HUDEP-2 (cell line): ENCODE measurements at regions not wholly inside any gene's neighbourhood (a gene's known extent, or its start where the extent isn't known, plus 50 kb on each side); places are given as distances from the start of the nearest gene placed in this dataset.
A peak's percentile ranks its signal among the peaks of the same experiment; 100 is the strongest.
"Not testable (repeated sequence)": the region's sequence is repeated elsewhere in the genome, so short reads cannot be mapped to it uniquely, and the experiment has no call there.

Experiments
- DNase-seq, 76 experiments: peaks; one replicate each; lab custom pipeline; 2025; ENCODE audit not compliant: unreplicated experiment in 76 of 76; lab: John Stamatoyannopoulos, UW

DNA sequence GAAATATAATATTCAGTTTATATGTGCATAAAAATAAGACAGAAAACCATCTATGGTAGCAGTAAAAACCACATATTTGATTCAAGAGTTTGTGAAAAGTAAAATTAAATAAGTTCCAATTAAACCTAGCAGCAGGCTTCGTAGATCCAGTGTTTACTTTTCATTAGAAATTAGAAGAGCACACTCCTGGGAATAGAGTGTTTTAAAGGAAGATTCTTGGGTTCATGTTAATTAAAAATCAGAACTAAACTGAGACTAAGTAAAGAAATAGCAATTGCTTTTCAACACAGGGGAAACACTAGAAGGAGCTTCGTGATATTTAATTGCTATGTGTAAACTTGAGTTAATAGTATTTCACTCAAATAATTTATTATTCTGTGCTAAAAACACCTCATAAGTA lies 1097.8 kb upstream of the CDH18 start:
- no peak for DNase-seq

DNA sequence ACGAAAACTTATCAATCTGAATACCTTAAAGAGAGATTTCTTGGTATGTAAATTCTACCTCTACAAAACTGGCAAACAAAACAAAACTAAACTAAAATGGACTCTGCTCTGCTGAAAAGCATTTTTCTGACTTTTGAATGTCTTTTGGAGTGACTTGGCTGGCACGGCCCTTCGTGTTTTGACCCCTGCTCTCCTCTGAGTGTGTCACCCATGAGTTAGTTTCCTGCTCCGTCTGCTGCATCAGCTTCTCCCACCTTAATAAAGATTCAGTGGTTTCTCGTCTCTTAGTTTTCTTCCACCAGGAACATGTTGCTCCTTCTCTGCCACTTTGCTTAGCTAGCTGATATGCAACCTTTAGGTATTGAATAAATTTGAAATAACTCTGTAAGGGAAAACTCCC lies 1084.0 kb upstream of the CDH18 start:
- DNase-seq, result no peak

- DNase-seq, result no peak
Measured at GRCh38 chr5:21071421-21071820, 1083.4 kb upstream of the CDH18 start.

GRCh38 chr5:21070858-21071257 lies 1082.9 kb upstream of the CDH18 start:
- DNase-seq, result no peak

- no peak for DNase-seq
Measured at GRCh38 chr5:21067724-21068123, 1079.7 kb upstream of the CDH18 start.

GRCh38 chr5:21063146-21063545 lies 1075.1 kb upstream of the CDH18 start:
- no peak for DNase-seq

- no peak for DNase-seq
Measured at GRCh38 chr5:21058289-21058688, 1070.3 kb upstream of the CDH18 start.

DNA sequence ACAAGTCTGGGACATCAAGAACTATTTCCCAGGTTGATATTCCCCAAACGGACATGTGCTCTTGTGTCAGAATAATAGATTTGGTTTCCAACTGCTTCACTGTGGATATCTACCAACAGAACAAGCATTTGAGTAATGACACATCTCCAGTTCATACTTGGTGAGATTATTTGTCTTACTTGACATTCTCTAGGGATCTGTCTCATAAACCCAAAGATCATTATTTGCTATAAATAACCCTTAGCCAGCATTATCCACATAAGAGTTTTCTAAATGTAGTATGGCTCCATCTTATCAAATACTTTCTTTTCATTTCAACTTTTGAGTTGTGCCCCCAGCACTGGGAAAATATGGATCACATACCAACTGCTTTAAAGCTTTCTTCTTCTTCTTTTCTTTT lies 1063.9 kb upstream of the CDH18 start:
- DNase-seq, result no peak

DNA sequence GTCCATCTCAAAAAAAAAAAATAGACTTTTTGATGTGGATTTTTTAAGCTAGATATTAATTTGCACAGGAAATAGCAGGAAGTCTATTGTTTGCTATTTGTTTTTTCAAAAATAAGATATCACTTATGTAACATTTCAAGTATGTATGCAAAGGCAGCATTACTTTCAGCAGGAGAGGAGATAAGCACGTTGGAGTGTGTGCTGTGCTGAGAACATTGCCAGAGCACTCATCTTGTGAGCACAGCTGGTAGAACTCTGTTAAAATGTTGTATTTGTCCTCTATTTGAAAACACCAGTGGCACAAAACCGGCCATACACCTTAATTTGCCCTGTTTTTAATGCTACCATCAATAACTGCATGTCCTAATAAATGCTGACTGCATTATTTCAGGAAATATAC lies 1061.9 kb upstream of the CDH18 start:
- no peak for DNase-seq

- no peak for DNase-seq
Measured at GRCh38 chr5:21030981-21031380, 1043.0 kb upstream of the CDH18 start.

DNA sequence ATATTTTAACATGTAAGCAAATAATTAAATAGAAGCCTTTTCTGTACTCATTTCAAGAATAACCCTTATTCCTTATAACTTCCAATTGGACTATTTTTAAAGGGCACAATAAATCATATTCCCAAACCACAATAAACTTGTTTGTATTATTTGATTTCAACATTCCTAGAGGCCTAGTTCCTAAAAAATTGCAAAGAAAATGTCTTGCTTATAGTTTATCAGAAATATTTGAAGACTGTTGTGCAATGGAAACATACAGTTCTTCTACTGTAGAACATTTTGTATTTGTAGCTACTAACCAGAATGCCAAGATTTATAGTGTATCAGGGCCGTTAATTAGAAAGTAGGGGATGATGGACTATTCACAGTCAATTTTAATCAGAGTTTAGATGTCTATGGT lies 1037.0 kb upstream of the CDH18 start:
- DNase-seq, result no peak

DNA sequence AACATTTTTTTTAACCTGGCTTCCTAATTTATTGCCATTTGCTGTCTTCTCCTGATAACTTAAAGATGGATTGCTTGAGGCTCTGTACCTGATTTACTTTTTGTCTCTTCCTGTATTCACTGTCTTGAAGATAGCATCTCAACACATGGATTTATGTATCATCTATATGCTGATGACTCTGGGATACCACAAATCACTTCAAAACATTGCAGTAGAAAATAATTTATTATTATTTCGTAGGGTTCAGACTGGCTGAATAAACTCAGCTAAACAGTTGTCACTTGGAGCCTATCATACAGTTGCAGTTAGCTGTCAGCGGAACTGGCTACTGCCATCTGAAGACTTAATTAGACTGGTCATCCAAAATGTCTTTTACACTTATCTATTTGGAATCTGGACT lies 1025.2 kb upstream of the CDH18 start:
- no peak for DNase-seq

GRCh38 chr5:21007781-21008180 lies 1019.8 kb upstream of the CDH18 start:
- no peak for DNase-seq

DNA sequence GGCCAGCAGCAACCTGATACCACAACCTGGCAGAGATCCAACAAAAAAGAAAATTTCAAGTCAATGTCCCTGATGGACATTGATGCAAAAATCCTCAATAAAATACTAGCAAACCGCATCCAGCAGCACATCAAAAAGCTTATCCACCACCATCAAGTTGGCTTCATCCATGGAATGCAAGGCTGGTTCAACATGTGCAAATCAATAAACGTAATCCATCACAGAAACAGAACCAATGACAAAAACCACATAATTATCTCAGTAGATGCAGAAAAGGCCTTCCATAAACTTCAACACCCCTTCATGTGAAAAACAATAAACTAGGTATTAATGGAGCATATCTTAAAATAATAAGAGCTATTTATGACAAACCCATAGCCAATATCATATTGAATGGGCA lies 1000.9 kb upstream of the CDH18 start:
- not testable (repeated sequence) for DNase-seq

DNA sequence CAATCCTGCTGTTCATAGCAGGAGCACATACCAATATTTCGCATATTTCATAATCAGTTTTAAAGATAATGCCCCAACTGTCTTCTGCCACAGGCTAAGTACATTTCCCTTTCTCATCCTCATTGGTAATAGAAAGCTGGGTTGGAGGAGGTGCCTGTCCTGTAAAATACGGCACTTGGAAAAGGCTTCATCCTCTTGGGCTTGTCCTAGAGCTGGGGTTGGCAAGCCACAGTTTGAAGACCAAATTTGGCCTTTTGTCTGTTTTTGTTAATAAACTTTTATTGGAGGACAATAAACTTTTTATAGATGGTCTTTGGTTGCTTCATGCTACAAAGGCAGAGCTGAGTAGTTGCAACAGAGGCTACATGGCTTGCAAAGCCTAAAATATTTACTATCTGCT lies 997.8 kb upstream of the CDH18 start:
- no peak for DNase-seq

DNA sequence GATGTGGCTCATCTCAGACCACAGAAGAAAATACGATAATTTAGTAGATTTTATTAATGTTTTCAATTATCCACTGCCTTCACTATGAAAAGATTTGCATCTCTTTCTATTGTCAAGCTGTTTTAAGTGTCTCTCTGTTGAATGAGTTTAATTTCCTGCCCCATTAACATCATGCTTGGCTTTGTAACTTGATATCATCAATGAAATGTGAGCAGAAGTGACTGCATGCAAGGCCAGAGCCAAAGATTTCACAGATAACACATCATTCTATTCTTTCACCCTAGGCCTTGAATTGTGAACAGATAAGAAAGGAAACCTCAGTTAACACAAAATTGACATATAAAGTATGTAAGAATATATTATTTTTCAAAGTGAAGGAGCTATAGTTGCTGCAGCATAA lies 986.4 kb upstream of the CDH18 start:
- no peak for DNase-seq

DNA sequence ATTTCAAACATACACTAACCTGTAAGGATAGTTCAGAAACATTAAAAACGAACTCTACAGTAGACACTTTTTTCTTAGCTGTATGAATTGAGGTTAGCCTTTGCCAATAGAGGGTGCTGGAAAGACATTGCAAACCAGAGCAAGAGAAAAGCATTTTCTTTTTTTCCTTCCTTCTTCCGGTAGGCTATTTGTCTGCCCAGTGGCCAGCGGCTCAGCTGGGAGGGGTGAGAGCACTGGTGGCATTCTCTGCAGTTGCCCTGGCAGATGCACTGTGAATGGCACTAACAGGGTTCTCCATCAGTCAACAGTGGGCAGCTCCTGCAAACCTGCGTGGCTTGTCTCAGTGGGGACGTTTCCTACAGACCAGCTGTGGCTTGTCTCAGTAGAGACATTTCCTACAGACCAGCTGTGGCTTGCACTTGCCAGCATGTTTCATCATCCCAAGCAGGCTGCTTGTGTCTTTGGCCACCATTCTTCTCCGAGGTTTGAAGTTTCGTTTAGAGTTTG lies 984.5 kb upstream of the CDH18 start:
- peak in 1 of 76 experiments; percentile 21 for DNase-seq

- DNase-seq, result no peak
Measured at GRCh38 chr5:20959347-20959746, 971.3 kb upstream of the CDH18 start.

- no peak for DNase-seq
Measured at GRCh38 chr5:20958641-20959040, 970.6 kb upstream of the CDH18 start.

DNA sequence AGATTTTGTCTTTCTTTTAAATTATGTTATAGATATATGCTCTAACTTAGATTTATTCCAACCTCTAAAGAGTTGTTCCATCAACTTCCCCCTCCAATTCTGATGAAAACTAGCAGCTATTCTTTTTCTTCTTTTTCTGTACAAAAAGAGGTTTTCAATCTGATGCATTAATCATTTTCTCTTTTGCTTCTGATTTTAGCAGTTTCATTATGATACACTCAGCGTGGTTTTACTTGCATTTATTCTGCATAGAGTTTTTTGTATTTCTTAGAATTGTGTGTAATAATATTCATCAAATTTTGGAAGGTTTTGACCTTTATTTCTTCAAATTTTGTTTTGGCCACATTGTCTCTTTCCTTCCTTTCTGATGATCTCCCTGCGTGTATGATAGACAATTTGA lies 968.1 kb upstream of the CDH18 start:
- no peak for DNase-seq

DNA sequence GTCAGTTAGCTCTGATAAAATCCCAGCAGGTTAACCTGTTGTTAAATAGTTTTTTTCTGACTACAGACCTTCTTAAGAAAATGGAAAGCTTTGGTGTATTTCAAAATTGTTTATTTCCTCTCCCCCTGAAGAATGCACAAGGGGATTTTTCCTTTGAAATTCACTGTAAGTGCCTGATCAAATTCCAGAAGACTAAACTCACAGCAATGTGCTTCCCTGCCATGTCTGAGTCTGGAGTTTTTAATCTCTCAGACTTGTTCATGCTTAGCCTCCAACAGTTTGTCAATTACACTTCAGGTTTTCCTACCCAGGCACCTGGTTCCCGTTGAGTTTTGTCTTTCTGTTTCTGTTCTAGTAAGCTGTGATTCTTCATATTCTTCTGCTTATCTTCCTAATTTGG lies 961.6 kb upstream of the CDH18 start:
- no peak for DNase-seq

DNA sequence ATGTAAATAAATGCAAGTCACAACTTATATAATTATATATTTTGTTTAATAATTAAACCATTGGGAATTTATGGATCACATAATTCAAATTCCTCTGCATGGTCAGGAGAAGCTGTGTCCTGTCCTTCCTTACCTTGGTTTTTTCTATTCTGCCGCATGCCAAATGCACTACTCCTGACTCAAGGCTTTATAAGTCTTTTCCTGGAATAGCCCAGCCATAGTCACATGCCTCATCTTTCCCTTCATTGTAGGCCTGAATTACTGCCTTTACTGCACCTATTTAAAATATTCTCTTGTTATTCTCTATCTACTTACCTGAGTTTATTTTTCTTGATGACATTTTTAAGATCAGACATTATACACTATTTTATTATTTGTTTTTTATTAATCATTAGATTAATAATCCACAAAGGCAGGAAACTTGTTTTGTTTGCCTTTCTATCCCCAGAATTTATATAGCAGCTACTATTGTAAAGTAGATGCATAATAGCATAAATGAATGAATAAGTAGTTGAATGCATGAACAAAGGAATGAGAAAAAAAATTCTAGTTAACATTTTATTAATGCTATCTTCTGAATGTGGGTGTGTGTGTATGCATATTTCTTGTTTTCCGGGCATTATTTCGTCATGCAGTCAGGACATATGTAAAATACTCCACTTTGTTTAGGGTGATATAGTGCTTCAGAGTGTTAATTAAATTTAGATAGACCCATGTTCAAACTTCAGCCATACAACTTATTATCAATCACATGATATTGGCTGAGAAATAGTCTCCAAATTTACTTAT lies 955.4 kb upstream of the CDH18 start:
- DNase-seq, result not testable (repeated sequence)

DNA sequence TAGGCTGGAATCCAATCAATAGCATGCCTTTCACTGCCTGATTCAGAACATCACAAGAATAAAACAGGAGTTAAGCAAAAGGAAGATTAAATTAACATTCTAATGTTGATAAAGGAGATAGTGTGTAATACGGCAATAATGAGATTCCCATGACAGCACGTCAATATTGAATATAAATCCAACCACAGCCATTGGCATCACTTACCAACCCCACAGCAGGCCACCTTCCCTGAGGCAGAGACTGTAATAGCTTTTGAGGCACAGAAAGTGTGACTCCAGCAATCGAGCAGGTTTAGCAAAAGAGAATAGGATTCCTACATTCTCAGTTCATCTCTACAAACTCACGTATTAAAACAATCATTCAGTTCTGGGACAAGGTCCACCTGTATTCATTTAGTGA lies 954.6 kb upstream of the CDH18 start:
- not testable (repeated sequence) for DNase-seq
